Astrocyte of the cerebellum (primary cell): ENCODE measurements at regions not wholly inside any gene's neighbourhood (a gene's known extent, or its start where the extent isn't known, plus 50 kb on each side); places are given as distances from the start of the nearest gene placed in this dataset.

Experiments
- DNase-seq: peaks from one replicate; pipeline ENCODE4 v3.0.0-alpha.2; 2011; ENCODE audit warnings: low read depth
- H3K4me3 ChIP-seq: 2 replicates; pipeline ENCODE4 v1.5.1; 2011; ENCODE audit warnings: mild to moderate bottlenecking, low read depth, low read length, moderate library complexity
- CTCF ChIP-seq: IDR thresholded peaks from 2 replicates; pipeline ENCODE4 v1.5.1; 2012; ENCODE audit warnings: low read length, low read depth, moderate library complexity, mild to moderate bottlenecking; ENCODE audit errors: missing control alignments
- in situ Hi-C: cut with HindIII; loops from 2 replicates; pipeline ENCODE4 v1.10.0; 2017; ENCODE audit warnings: low sequenced_read_pairs

- no peak overlapping the region for H3K4me3 ChIP-seq
- in situ Hi-C loops = no loop called here
- DNase-seq = no peak
- peak; percentile 34 for TF ChIP-seq CTCF
Observed at GRCh38 chr1:118247593-118247992, 62.6 kb upstream of the SPAG17 start.

- in situ Hi-C loops = no loop called here
- no peak for TF ChIP-seq CTCF
- DNase-seq = no peak
- H3K4me3 ChIP-seq = no peak overlapping the region
Observed at GRCh38 chr1:118246646-118247045, 61.6 kb upstream of the SPAG17 start.

GRCh38 chr1:118244194-118244593 lies 59.2 kb upstream of the SPAG17 start:
- in situ Hi-C loops = no loop called here
- TF ChIP-seq CTCF = no peak
- H3K4me3 ChIP-seq = no peak overlapping the region
- no peak for DNase-seq

GRCh38 chr1:118243269-118243668 lies 58.2 kb upstream of the SPAG17 start:
- TF ChIP-seq CTCF = no peak
- H3K4me3 ChIP-seq = no peak overlapping the region
- DNase-seq = no peak
- in situ Hi-C loops = no loop called here
